CD4-positive, alpha-beta T cell (primary cell): ENCODE measurements at regions not wholly inside any gene's neighbourhood (a gene's known extent, or its start where the extent isn't known, plus 50 kb on each side); places are given as distances from the start of the nearest gene placed in this dataset.

Source experiments
- ATAC-seq: fragments of 200-7000 bp; cut with Tn5 transposase; one replicate; pipeline ENCODE4 v1.10.0; 2022; ENCODE audit warnings: mild to moderate bottlenecking; ENCODE audit not compliant: poor library complexity
- CTCF ChIA-PET: fragments of 350-600 bp; sonication (Branson Sonifier 250); formaldehyde crosslinking; loops from one replicate; lab custom pipeline; 2021; ENCODE audit warnings: antibody characterized with exemption, inconsistent platforms; lab: Charles Lee
- POLR2A ChIA-PET: fragments of 350-600 bp; sonication (Branson Sonifier 250); formaldehyde crosslinking; loops from one replicate; lab custom pipeline; 2021; ENCODE audit warnings: antibody characterized with exemption, inconsistent platforms; lab: Charles Lee
- DNase-seq, 14 experiments: peaks; one replicate each; pipeline ENCODE4 v3.0.0-alpha.2; 2013 to 2020; ENCODE audit warnings: mixed read lengths in 2 of 14
- H3K27ac ChIP-seq, 2 donors: one replicate each; pipeline versions ENCODE4 v1.5.1 to v1.7.0; 2013; ENCODE audit warnings: low read length in 2 of 2, low read depth in 1 of 2, mild to moderate bottlenecking in 1 of 2
- H3K27me3 ChIP-seq, 2 experiments: 1 replicate in 1 of 2; 2 replicates in 1 of 2; pipeline versions ENCODE4 v1.6.1 to v1.7.0; 2013; ENCODE audit warnings: low read length in 2 of 2, control low read depth in 1 of 2, mild to moderate bottlenecking in 1 of 2, moderate library complexity in 1 of 2; ENCODE audit not compliant: insufficient read depth in 2 of 2, control insufficient read depth in 1 of 2
- H3K36me3 ChIP-seq: one replicate; pipeline ENCODE4 v1.6.1; 2013; ENCODE audit warnings: low read length, control low read depth; ENCODE audit not compliant: insufficient read depth
- H3K4me1 ChIP-seq: one replicate; pipeline ENCODE4 v1.6.1; 2013; ENCODE audit warnings: low read length, control low read depth; ENCODE audit not compliant: insufficient read depth
- H3K4me3 ChIP-seq: one replicate; pipeline ENCODE4 v1.5.1; 2013; ENCODE audit warnings: mild to moderate bottlenecking, low read length, moderate library complexity
- H3K9me3 ChIP-seq, 2 experiments: 1 replicate in 1 of 2; 2 replicates in 1 of 2; pipeline versions ENCODE4 v1.6.1 to v1.7.0; 2013; ENCODE audit warnings: low read length in 2 of 2, mild to moderate bottlenecking in 2 of 2, control low read depth in 1 of 2, moderate library complexity in 1 of 2; ENCODE audit not compliant: control insufficient read depth in 1 of 2, insufficient read depth in 1 of 2
- H3K27ac Mint-ChIP-seq: one replicate; pipeline ENCODE4 v1.8.0; 2020; ENCODE audit warnings: mixed read lengths
- H3K27me3 Mint-ChIP-seq: one replicate; pipeline ENCODE4 v1.8.0; 2021; ENCODE audit warnings: mixed read lengths
- H3K36me3 Mint-ChIP-seq: one replicate; pipeline ENCODE4 v1.8.0; 2021; ENCODE audit warnings: low read depth, mixed read lengths
- H3K4me1 Mint-ChIP-seq: one replicate; pipeline ENCODE4 v1.8.0; 2021; ENCODE audit warnings: low read depth, mixed read lengths
- H3K4me3 Mint-ChIP-seq: one replicate; pipeline ENCODE4 v1.8.0; 2020; ENCODE audit warnings: mild to moderate bottlenecking, mixed read lengths
- H3K9me3 Mint-ChIP-seq: one replicate; pipeline ENCODE4 v1.8.0; 2020; ENCODE audit warnings: mixed read lengths
- intact Hi-C, 2 experiments: fragments of 100-400 bp; cut with DNase I in 1 of 2; cut with micrococcal nuclease in 1 of 2; formaldehyde crosslinking; loops; one replicate each; pipeline versions ENCODE4 v1.15.1 to v1.9.0; 2023 to 2025; cut with DNase I, micrococcal nuclease
- TF ChIP-seq, protein P1 (sequence below): fragments of 200-600 bp; IDR thresholded peaks from one replicate; pipeline ENCODE4 v1.8.0; 2022; ENCODE audit warnings: antibody characterized with exemption, mild to moderate bottlenecking

DNA sequence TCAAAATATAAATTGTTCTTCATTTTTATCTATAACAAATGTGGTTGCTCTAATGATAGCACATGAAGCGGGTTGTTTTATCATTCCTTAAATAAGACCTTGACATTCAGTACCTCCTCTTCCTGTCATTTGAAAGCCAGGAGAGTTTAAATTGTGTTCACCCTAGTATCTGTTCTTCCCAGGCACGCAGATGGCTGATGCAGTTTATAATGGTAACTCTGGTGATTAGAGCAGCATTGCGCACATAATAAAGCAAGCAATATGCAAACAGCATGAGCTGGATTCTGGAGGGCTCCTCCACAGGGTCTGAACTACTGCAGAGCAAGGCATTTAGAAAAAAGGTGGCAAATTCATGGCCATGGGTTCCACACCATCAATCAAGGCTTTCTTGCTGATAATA is 307.8 kb downstream of the ENC1 start:
- intact Hi-C loops: no loop called here
- H3K27me3 ChIP-seq: no peaks in the 10 kb centered on the region
- no peak overlapping the region for H3K4me3 Mint-ChIP-seq
- H3K9me3 Mint-ChIP-seq: no peaks in the 10 kb centered on the region
- TF ChIP-seq, protein P1, sequence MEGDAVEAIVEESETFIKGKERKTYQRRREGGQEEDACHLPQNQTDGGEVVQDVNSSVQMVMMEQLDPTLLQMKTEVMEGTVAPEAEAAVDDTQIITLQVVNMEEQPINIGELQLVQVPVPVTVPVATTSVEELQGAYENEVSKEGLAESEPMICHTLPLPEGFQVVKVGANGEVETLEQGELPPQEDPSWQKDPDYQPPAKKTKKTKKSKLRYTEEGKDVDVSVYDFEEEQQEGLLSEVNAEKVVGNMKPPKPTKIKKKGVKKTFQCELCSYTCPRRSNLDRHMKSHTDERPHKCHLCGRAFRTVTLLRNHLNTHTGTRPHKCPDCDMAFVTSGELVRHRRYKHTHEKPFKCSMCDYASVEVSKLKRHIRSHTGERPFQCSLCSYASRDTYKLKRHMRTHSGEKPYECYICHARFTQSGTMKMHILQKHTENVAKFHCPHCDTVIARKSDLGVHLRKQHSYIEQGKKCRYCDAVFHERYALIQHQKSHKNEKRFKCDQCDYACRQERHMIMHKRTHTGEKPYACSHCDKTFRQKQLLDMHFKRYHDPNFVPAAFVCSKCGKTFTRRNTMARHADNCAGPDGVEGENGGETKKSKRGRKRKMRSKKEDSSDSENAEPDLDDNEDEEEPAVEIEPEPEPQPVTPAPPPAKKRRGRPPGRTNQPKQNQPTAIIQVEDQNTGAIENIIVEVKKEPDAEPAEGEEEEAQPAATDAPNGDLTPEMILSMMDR: no peak
- H3K27me3 Mint-ChIP-seq: peaks cover 13% of the 10 kb centered on the region
- no peaks in the 10 kb centered on the region for H3K4me1 ChIP-seq
- CTCF ChIA-PET: no interaction called here
- H3K27ac ChIP-seq: no peak overlapping the region
- H3K4me3 ChIP-seq: no peak overlapping the region
- H3K36me3 ChIP-seq: no peaks in the 10 kb centered on the region
- POLR2A ChIA-PET: no interaction called here
- ATAC-seq (no peak), DNase-seq (no peak)
- H3K4me1 Mint-ChIP-seq: peaks cover under 1% of the 10 kb centered on the region
- H3K27ac Mint-ChIP-seq: no peak overlapping the region
- no peaks in the 10 kb centered on the region for H3K36me3 Mint-ChIP-seq
- H3K9me3 ChIP-seq: no peaks in the 10 kb centered on the region

DNA sequence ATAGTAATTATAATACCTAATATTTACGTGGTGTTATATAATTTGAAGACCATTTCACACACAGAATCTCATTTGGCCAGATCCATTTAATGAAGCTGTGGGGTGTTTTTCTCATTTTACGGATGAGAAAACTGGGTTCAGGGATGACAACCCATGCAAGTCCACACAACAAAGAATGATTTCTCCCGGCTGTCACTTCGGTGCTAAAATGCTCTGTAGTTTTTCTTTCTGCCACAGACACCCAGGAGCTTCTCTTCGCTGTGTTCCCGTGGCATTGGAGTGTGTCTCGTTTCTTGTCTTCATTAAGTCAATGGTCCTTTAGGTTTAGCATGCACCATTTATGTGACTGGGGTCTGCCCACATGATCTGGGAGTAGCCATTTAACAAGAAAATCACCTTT is 308.5 kb downstream of the ENC1 start:
- intact Hi-C loops: no loop called here
- Mint-ChIP-seq H3K4me1 (peaks cover 8% of the 10 kb centered on the region), H3K27me3 (peaks cover 13% of the 10 kb centered on the region), H3K9me3 (no peaks in the 10 kb centered on the region), H3K27ac (no peak overlapping the region), H3K36me3 (no peaks in the 10 kb centered on the region), H3K4me3 (no peak overlapping the region)
- Histone ChIP-seq H3K9me3 (no peaks in the 10 kb centered on the region), H3K27ac (no peak overlapping the region), H3K27me3 (no peaks in the 10 kb centered on the region), H3K4me1 (peaks cover 1% of the 10 kb centered on the region), H3K4me3 (no peak overlapping the region), H3K36me3 (no peaks in the 10 kb centered on the region)
- CTCF ChIA-PET: no interaction called here
- ATAC-seq (no peak), DNase-seq (no peak)
- POLR2A ChIA-PET: no interaction called here
- TF ChIP-seq, protein P1: no peak

DNA sequence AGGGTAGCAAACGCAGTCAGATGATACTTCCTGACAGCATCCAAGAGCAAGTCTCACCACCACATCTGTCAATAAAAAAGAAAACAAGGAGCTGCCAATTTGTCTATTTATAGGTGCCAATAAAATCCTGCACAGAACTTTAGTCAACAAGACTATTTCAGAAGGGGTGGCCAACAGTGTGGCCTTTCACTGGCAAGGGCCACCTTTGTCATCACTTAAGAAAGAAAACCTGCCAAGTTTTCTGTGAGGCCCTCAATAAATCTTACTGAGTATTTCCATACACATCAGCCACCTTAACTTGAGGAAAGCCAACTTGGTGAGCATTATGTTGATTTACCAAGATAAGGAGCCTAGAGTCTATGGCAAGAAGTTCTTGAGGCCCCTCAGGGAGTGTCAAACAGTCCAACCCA is 312.3 kb downstream of the ENC1 start:
- intact Hi-C loops: no loop called here
- ATAC-seq: no peak
- no peaks in the 10 kb centered on the region for H3K9me3 Mint-ChIP-seq
- ChIA-PET CTCF (no interaction called here), POLR2A (no interaction called here)
- peaks cover 18% of the 10 kb centered on the region for H3K4me1 Mint-ChIP-seq
- H3K27me3 Mint-ChIP-seq: no peaks in the 10 kb centered on the region
- H3K27ac ChIP-seq: no peak overlapping the region
- no peak overlapping the region for H3K4me3 Mint-ChIP-seq
- H3K36me3 ChIP-seq: no peaks in the 10 kb centered on the region
- TF ChIP-seq, protein P1: no peak
- H3K27ac Mint-ChIP-seq: no peak overlapping the region
- no peaks in the 10 kb centered on the region for H3K9me3 ChIP-seq
- H3K4me1 ChIP-seq: peaks cover 9% of the 10 kb centered on the region
- H3K4me3 ChIP-seq: no peak overlapping the region
- no peaks in the 10 kb centered on the region for H3K36me3 Mint-ChIP-seq
- no peaks in the 10 kb centered on the region for H3K27me3 ChIP-seq
- DNase-seq: no peak
